ENCODE measurements at regions not wholly inside any gene's neighbourhood (a gene's known extent, or its start where the extent isn't known, plus 50 kb on each side); places are given as distances from the start of the nearest gene placed in this dataset.
"Not testable (repeated sequence)": the region's sequence is repeated elsewhere in the genome, so short reads cannot be mapped to it uniquely, and the experiment has no call there.

DNA sequence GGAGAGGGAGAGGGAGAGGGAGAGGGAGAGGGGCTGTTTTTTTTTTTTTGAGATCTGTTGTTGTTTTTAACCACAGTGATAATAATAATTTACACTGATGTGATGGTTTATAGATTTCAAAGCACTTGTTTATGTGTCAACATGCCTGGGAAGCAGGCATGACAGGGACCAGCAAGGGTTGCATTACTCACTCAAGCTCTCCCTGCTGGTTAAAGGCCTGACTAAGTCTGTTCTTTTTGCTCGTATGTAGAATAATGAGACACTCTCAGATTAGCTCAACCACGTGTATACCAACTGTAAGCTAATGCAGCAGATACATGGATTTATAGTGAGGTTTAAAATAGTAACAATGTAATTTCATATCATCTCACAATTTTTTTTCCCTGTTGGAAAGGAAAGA is 134.6 kb upstream of the BOD1L1 start:
- no peak for DNase-seq (ENCODE audit: low read depth, low spot score)

DNA sequence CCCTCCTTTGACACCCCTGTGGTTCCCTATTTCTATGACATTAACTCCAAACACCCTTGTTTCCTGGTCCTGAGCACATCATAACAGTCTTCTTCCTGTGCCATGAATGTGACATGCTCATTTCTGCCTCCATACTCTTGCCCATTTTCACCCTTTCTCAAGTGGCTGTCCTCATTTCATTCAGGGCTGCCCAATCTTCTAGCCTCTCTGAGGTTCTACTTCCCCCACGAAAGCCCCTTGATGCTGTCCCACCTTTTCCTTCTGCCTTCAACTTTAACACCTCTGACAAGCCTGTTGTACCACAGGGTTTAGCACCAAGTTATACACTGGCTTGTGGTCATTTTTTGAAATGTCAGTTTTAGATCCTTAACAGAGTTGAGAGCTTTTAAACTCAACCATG is 136.2 kb upstream of the BOD1L1 start:
- no peak for DNase-seq (ENCODE audit: low read depth, low spot score)

- no peak for DNase-seq (ENCODE audit: low read depth, low spot score)
These were observed 138.0 kb upstream of the BOD1L1 start for GRCh38 chr4:13765539-13765938.

GRCh38 chr4:13766761-13767540 is 139.4 kb upstream of the BOD1L1 start:
- DNase-seq (ENCODE audit: low read depth, low spot score): no peak

GRCh38 chr4:13777341-13777740 is 149.8 kb upstream of the BOD1L1 start:
- no peak for DNase-seq (ENCODE audit: low read depth, low spot score)

GRCh38 chr4:13778367-13778766 is 150.8 kb upstream of the BOD1L1 start:
- no peak for DNase-seq (ENCODE audit: low read depth, low spot score)

- no peak for DNase-seq (ENCODE audit: low read depth, low spot score)
These were observed 154.7 kb upstream of the BOD1L1 start for GRCh38 chr4:13782231-13782630.

DNA sequence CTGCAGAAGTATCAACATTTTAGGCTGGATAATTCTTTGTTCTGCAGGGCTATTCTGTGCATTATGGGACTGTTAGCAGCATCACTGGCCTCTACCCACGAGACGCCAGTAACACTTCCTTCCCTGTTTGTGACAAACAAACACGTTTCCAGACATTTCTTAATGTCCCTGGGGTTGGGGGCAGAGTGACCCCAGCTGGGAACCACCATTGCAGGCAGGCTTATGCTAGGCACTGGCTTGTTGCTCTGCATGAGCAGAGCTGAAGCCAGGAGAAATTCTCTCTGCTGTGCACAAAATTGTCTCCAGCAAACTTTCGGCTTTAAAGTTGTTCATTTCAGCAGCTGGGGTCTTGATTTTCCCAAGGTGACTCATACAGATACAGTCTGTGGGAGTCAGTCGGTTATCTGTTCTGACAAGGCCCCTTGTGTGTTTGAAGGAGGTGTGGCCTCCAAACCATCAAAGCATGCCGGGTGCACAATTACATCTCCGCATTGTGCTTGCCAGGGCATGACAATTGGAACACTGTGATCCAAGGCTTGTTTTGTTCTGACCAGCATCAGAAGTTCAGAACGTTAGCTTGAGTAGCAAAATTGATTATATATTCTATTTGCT is 156.4 kb upstream of the BOD1L1 start:
- DNase-seq (ENCODE audit: low read depth, low spot score): no peak

DNA sequence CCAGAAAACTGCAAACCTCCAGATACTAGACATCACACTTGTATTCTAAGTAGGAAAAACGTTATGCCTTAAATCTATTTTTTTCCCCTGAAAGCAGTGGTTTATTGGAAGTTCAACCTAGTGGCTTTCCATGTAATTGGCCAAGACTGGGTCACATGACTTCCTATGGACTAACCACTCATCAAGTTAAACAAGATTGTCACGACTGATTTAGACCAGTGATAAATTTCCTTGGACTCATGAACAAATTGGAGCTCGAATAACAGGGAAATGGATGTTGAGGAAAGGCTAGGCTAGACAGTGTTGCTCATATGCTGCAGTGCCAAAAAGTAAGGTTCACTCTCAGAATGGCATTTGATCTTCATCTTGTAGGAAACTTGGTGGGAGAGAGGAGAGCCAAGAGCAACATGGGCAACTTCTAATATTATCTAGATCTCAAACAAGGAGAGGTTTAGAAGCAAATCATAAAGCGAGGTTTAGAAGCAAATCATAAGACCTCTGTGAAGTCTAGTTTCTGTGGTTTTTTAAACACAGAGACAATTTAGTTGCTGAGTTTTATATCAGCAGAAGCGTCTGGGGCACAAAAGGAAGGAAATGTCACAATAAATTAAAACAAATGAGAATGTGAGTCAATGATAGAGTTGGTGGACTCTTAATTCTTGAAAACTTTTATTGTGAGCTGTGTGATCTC is 165.6 kb upstream of the BOD1L1 start:
- no peak for DNase-seq (ENCODE audit: low read depth, low spot score)

DNA sequence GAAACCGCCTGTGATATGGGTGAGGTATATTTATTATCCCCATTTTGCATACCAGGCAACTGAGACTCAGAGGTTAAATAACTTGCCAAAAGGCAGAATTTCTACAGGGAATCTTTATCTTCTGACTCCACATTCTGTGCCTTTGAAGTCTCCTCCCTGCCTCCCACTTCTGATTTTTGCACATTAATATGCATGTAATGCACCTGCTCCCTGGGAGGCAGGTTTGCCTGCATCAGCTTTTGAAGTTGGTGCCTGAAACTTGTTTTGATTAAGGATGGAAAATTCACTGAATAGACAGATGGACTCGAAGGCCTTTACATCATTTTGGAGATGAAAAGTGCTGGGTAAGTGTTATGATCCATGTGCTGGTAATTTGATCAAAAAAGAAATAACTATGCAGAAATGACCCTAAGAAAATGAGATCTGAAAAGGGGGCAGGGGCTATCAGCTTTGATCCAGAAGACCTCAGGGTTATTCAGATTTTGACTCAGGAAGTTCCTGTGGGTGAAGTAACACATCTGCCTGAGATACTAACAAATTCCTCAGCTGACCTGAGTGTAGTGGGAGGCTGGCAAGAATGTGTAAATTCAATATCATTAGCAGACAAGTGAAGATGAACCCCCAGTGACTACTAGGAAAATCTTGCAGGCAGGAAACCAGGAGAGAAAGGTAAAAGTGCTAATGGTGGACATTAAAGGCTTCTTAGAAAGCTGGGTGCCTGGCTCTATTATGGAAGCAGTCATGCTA is 167.5 kb upstream of the BOD1L1 start:
- DNase-seq (ENCODE audit: low read depth, low spot score): no peak

DNA sequence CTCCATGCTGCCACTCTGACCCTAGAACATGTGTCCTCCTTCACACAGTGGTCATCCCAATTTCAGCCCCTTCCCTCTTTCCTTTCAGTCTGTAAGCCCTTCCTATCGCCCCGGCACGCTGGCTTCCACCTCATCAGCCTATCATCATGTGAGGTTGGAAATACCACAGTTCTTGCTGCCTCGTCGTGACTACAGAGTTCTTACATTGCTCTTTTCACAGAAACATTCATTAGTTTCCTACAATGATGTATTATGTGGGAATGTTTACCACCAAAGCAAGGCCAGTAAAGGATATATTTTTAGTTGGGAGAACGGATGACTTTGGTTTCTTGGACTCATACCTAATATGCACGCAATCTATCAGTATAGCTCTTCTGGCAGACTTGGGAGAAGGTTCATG is 169.5 kb upstream of the BOD1L1 start:
- no peak for DNase-seq (ENCODE audit: low read depth, low spot score)

- no peak for DNase-seq (ENCODE audit: low read depth, low spot score)
These were observed 187.7 kb upstream of the BOD1L1 start for GRCh38 chr4:13815231-13815630.

DNA sequence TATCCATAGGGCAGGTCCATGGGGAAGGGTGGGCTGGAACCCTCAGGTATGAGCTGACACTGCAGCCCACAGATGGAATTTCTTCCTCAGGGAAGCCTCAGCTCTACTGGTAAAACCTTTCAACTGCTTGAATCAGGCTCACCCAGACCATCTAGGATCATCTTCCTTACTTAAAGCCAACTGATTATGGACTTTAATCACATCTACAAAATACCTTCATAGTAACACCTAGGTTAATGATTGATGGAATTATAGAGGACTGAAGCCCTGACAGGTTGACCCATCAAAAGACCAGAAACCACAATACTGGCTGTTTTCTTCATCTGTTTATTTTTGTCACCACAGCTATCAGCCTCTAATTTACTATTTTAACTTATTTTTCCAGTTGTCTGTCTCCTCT is 188.9 kb upstream of the BOD1L1 start:
- DNase-seq (ENCODE audit: low read depth, low spot score): no peak

DNA sequence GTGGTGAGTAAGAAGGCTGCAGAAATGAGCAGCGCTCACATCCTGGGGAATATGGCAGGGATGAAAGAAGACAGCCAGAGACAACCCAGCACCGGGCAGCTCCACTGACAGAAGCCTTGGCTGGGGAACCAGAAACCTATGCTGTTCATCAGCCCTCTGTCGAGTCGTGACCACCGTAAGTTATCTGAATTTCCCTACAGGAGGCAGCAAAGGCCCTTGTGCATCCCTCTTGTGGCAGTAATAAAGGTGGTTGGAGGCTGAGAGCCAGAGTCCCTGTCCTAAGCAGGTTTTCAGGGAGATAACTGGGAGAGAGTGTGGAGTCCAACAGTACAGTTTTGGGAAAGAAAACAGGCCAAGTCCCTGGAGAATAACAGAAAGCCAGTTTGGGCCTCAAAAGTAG is 194.0 kb upstream of the BOD1L1 start:
- DNase-seq (ENCODE audit: low read depth, low spot score): no peak

GRCh38 chr4:13825822-13826221 is 198.3 kb upstream of the BOD1L1 start:
- DNase-seq (ENCODE audit: low read depth, low spot score): not testable (repeated sequence)

DNA sequence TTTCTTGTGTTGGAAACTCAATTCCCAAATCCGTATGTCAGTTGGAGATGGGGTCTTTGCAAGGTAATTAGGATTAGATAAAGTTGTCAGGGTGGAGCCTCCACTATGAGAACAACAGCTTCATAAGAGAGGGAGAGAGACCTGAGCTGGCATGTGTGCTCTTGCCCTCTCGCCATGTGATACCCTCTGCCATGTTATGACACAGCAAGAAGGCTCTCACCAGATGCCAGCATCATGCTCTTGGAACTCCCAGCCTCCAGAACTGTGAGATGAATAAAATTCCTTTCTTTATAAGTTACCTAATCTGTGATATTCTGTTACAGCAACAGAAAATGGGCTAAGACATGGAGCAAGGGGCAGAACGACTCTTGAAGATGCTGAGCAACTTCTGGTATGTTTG is 201.9 kb upstream of the BOD1L1 start:
- no peak for DNase-seq (ENCODE audit: low read depth, low spot score)

GRCh38 chr4:13830449-13830848 is 202.9 kb upstream of the BOD1L1 start:
- DNase-seq (ENCODE audit: low read depth, low spot score): no peak

GRCh38 chr4:13833171-13833804 is 205.8 kb upstream of the BOD1L1 start:
- DNase-seq (ENCODE audit: low read depth, low spot score): no peak

GRCh38 chr4:13836946-13837912 is 209.7 kb upstream of the BOD1L1 start:
- no peak for DNase-seq (ENCODE audit: low read depth, low spot score)

GRCh38 chr4:13840502-13841190 is 213.1 kb upstream of the BOD1L1 start:
- DNase-seq (ENCODE audit: low read depth, low spot score): no peak
